SU-DHL-6 (cell line): ENCODE measurements at regions not wholly inside any gene's neighbourhood (a gene's known extent, or its start where the extent isn't known, plus 50 kb on each side); places are given as distances from the start of the nearest gene placed in this dataset.

Experiments
- H2AFZ ChIP-seq: fragments of 200-600 bp; sonication (generic); 2 replicates; pipeline ENCODE4 v1.6.1; 2014; ENCODE audit warnings: low read depth, mild to moderate bottlenecking, moderate library complexity, mixed read lengths, antibody characterized with exemption, low read length; ENCODE audit not compliant: severe bottlenecking
- H3F3A ChIP-seq: fragments of 200-600 bp; shearing (Covaris generic); 2 replicates; pipeline ENCODE4 v1.6.0; 2016; ENCODE audit warnings: antibody characterized with exemption, mild to moderate bottlenecking; ENCODE audit not compliant: insufficient read depth
- H3K27ac ChIP-seq: fragments of 200-600 bp; sonication (generic); 2 replicates; pipeline ENCODE4 v1.5.1; 2016; ENCODE audit warnings: low read depth, mild to moderate bottlenecking, low read length, moderate library complexity, mixed read lengths
- H3K27me3 ChIP-seq: fragments of 200-600 bp; sonication (generic), shearing (Covaris generic); 2 replicates; pipeline ENCODE4 v1.6.0; 2014; ENCODE audit warnings: mild to moderate bottlenecking, low read length
- H3K36me3 ChIP-seq: fragments of 200-600 bp; sonication (generic); 2 replicates; pipeline ENCODE4 v1.6.1; 2014; ENCODE audit warnings: mild to moderate bottlenecking, low read length, mixed read lengths
- H3K4me2 ChIP-seq: fragments of 300-600, 200-600 bp; shearing (Covaris generic), sonication (generic); 2 replicates; pipeline ENCODE4 v1.6.0; 2014; ENCODE audit warnings: low read length, low read depth, mild to moderate bottlenecking; ENCODE audit not compliant: poor library complexity, severe bottlenecking
- H3K4me3 ChIP-seq: fragments of 200-600 bp; sonication (generic); 2 replicates; pipeline ENCODE4 v1.5.1; 2014; ENCODE audit warnings: antibody characterized with exemption, low read length, mild to moderate bottlenecking, mixed read lengths; ENCODE audit not compliant: insufficient read depth, poor library complexity, severe bottlenecking
- H3K79me2 ChIP-seq: fragments of 200-600 bp; sonication (generic); 2 replicates; pipeline ENCODE4 v1.6.1; 2014; ENCODE audit warnings: mild to moderate bottlenecking, low read length, moderate library complexity; ENCODE audit not compliant: insufficient read depth
- H3K9ac ChIP-seq: fragments of 200-600 bp; sonication (generic); 2 replicates; pipeline ENCODE4 v1.7.0; 2014; ENCODE audit warnings: mild to moderate bottlenecking, low read length
- H3K9me2 ChIP-seq: fragments of 200-600 bp; sonication (generic); replicated peaks from 2 replicates; pipeline ENCODE4 v1.6.1; 2014; ENCODE audit warnings: low read length; ENCODE audit not compliant: insufficient read depth
- H3K9me3 ChIP-seq: fragments of 200-600 bp; sonication (generic); 2 replicates; pipeline ENCODE4 v1.6.1; 2014; ENCODE audit warnings: low read length, mixed read lengths; ENCODE audit not compliant: insufficient read depth
- H4K20me1 ChIP-seq: fragments of 200-600 bp; sonication (generic); 2 replicates; pipeline ENCODE4 v1.6.1; 2014; ENCODE audit warnings: low read depth, mild to moderate bottlenecking, antibody characterized with exemption, low read length, moderate library complexity, mixed read lengths
- CTCF ChIP-seq: fragments of 200-600 bp; sonication (generic); IDR thresholded peaks from one replicate; pipeline ENCODE4 v1.5.1; 2017; ENCODE audit warnings: antibody characterized with exemption, mild to moderate bottlenecking, low read length, moderate library complexity; ENCODE audit not compliant: insufficient read depth, poor library complexity, severe bottlenecking
- EZH2phosphoT487 ChIP-seq: fragments of 200-600 bp; sonication (generic), shearing (Covaris generic); conservative IDR thresholded peaks from 2 replicates; pipeline ENCODE4 v1.6.1; 2018; ENCODE audit warnings: mild to moderate bottlenecking, antibody characterized with exemption, low read length, moderate library complexity, mixed read lengths

DNA sequence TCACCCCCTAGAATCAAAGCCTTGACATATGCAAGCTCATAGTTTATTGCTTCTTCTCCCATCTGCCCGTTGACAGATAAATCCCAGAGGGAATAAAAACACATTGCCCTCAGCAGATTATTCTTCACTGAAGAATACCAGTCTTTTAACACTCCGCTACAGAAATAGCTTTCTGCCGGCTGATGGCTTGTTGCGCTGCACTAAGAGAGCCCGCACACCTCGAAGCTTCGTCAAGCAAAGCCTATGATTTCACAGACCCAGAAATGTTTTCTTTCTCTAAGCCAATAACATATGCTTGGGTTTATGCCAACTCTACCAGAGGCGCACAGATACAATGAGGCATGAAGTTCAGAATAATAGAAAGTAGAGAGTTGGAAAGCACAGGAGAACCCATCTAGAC, 208.9 kb upstream of the FOXQ1 start:
- no peaks in the 10 kb centered on the region for H3K79me2 ChIP-seq
- no peaks in the 10 kb centered on the region for H4K20me1 ChIP-seq
- TF ChIP-seq CTCF (no peak), EZH2phosphoT487 (no peak)
- no peak overlapping the region for H3K4me2 ChIP-seq
- no peaks in the 10 kb centered on the region for H3F3A ChIP-seq
- H3K27ac ChIP-seq = no peak overlapping the region
- no peaks in the 10 kb centered on the region for H3K36me3 ChIP-seq
- H3K27me3 ChIP-seq = peaks cover 7% of the 10 kb centered on the region; the same call in 1 of the 2 replicates
- H3K9ac ChIP-seq = no peak overlapping the region
- H3K9me3 ChIP-seq = no peaks in the 10 kb centered on the region
- no peak overlapping the region for H3K4me3 ChIP-seq
- no peaks in the 10 kb centered on the region for H3K9me2 ChIP-seq
- no peak overlapping the region for H2AFZ ChIP-seq

DNA sequence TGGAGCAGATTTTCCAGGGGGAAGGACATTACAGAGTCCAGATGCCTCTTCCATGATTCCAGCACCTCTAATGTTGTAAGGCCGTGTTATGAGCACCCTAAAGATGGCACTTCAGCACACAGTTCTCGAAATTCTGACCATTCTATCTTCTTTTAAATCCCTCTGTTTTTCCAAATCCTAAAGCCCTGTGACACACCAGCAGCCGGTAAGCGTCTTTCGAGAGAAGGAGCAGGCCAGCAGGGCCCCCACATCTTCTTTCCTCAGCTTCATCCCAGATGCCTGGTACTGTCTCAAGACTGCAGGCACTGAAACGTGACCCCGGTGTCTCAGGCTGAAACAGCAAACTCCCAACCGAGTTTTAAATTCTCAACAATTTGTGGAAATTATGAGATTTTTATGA, 211.6 kb upstream of the FOXQ1 start:
- no peaks in the 10 kb centered on the region for H3K9me3 ChIP-seq
- H3K9me2 ChIP-seq = no peaks in the 10 kb centered on the region
- no peaks in the 10 kb centered on the region for H3F3A ChIP-seq
- no peaks in the 10 kb centered on the region for H3K36me3 ChIP-seq
- H3K9ac ChIP-seq = no peak overlapping the region
- no peaks in the 10 kb centered on the region for H4K20me1 ChIP-seq
- H3K4me2 ChIP-seq = no peak overlapping the region
- H2AFZ ChIP-seq = no peak overlapping the region
- peaks cover 7% of the 10 kb centered on the region; the same call in 1 of the 2 replicates for H3K27me3 ChIP-seq
- no peaks in the 10 kb centered on the region for H3K79me2 ChIP-seq
- no peak overlapping the region for H3K27ac ChIP-seq
- H3K4me3 ChIP-seq = no peak overlapping the region
- TF ChIP-seq EZH2phosphoT487 (no peak), CTCF (no peak)

DNA sequence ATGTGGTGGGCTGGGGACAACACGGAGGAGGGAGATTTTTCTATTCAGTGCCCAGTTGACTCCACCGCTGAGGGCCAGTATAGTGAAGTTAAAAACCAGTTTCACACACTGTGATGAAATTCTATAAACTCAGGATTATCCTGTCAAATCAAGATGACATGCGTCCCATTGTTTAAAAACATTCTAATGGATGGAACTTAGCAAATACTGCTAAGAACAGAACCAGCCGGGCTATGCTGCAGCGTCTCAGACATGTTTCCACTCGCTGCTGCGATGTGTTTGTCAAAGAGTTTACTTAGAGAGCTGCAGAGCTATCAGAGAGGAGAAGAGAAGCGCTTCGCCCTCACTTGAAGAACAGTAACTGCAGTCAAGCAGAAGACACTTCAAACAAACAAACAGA, 212.6 kb upstream of the FOXQ1 start:
- no peak overlapping the region for H3K27ac ChIP-seq
- H3K4me2 ChIP-seq = no peak overlapping the region
- no peak for TF ChIP-seq EZH2phosphoT487
- no peak for TF ChIP-seq CTCF
- H3K36me3 ChIP-seq = no peaks in the 10 kb centered on the region
- H3K4me3 ChIP-seq = no peak overlapping the region
- H3K9me2 ChIP-seq = no peaks in the 10 kb centered on the region
- H3K79me2 ChIP-seq = no peaks in the 10 kb centered on the region
- H3K9me3 ChIP-seq = no peaks in the 10 kb centered on the region
- H4K20me1 ChIP-seq = no peaks in the 10 kb centered on the region
- H3K27me3 ChIP-seq = peaks cover 11% of the 10 kb centered on the region; the same call in 1 of the 2 replicates
- H3F3A ChIP-seq = no peaks in the 10 kb centered on the region
- no peak overlapping the region for H3K9ac ChIP-seq
- H2AFZ ChIP-seq = no peak overlapping the region
